BE2C (cell line): ENCODE measurements at regions not wholly inside any gene's neighbourhood (a gene's known extent, or its start where the extent isn't known, plus 50 kb on each side); places are given as distances from the start of the nearest gene placed in this dataset.

Experiments
- DNase-seq: peaks from one replicate; pipeline ENCODE4 v3.0.0-alpha.2; 2020
- H3K27me3 ChIP-seq: fragments of 250-450 bp; sonication (Bioruptor Pico); 2 replicates; pipeline ENCODE4 v1.5.1; 2020; ENCODE audit warnings: mild to moderate bottlenecking
- H3K36me3 ChIP-seq: fragments of 250-450 bp; sonication (Bioruptor Pico); 2 replicates; pipeline ENCODE4 v1.5.1; 2020; ENCODE audit warnings: mild to moderate bottlenecking
- H3K4me1 ChIP-seq: fragments of 250-450 bp; sonication (Bioruptor Pico); 2 replicates; pipeline ENCODE4 v1.5.1; 2020
- H3K4me3 ChIP-seq: 2 replicates; pipeline ENCODE4 v1.5.1; 2011; ENCODE audit warnings: low read depth, low read length
- H3K9me3 ChIP-seq: fragments of 250-450 bp; sonication (Bioruptor Pico); 2 replicates; pipeline ENCODE4 v1.5.1; 2020
- TF ChIP-seq, protein P1 (sequence below): IDR thresholded peaks from 2 replicates; pipeline ENCODE4 v1.5.1; 2012; ENCODE audit warnings: mild to moderate bottlenecking, low read depth, low read length

- Histone ChIP-seq H3K27me3 (no peaks in the 10 kb centered on the region; the same call in 1 of the 2 replicates), H3K36me3 (no peaks in the 10 kb centered on the region), H3K9me3 (no peaks in the 10 kb centered on the region), H3K4me3 (no peak overlapping the region), H3K4me1 (no peaks in the 10 kb centered on the region)
- TF ChIP-seq, protein P1, sequence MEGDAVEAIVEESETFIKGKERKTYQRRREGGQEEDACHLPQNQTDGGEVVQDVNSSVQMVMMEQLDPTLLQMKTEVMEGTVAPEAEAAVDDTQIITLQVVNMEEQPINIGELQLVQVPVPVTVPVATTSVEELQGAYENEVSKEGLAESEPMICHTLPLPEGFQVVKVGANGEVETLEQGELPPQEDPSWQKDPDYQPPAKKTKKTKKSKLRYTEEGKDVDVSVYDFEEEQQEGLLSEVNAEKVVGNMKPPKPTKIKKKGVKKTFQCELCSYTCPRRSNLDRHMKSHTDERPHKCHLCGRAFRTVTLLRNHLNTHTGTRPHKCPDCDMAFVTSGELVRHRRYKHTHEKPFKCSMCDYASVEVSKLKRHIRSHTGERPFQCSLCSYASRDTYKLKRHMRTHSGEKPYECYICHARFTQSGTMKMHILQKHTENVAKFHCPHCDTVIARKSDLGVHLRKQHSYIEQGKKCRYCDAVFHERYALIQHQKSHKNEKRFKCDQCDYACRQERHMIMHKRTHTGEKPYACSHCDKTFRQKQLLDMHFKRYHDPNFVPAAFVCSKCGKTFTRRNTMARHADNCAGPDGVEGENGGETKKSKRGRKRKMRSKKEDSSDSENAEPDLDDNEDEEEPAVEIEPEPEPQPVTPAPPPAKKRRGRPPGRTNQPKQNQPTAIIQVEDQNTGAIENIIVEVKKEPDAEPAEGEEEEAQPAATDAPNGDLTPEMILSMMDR: no peak
- DNase-seq: no peak
These were observed 360.8 kb downstream of the AEBP2 start for GRCh38 chr12:19799895-19800602.

DNA sequence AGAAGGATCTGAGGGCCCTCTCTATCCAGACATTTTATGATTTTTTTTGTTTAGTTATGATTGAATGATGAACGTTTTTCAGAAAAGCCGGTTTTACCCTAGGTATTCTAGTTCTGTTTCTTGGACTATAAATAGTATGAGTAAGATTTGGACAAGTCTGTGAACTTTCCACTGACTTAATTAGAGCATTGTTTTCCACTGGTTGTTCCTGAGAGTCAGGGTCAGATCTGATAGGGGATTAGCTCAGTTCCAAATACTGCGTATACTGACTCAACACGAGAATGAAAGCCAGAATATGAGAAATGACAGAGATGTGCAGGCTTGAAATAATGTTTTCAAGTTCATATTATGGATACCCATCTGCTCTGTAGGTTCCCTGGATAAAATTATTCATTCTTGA lies 361.6 kb downstream of the AEBP2 start:
- DNase-seq: no peak
- Histone ChIP-seq H3K4me1 (no peaks in the 10 kb centered on the region), H3K36me3 (no peaks in the 10 kb centered on the region), H3K27me3 (no peaks in the 10 kb centered on the region; the same call in 1 of the 2 replicates), H3K9me3 (no peaks in the 10 kb centered on the region), H3K4me3 (no peak overlapping the region)
- TF ChIP-seq, protein P1: no peak

- no peaks in the 10 kb centered on the region for H3K36me3 ChIP-seq
- TF ChIP-seq, protein P1: no peak
- H3K4me1 ChIP-seq: no peaks in the 10 kb centered on the region
- H3K4me3 ChIP-seq: no peak overlapping the region
- H3K9me3 ChIP-seq: no peaks in the 10 kb centered on the region
- H3K27me3 ChIP-seq: no peaks in the 10 kb centered on the region; the same call in 1 of the 2 replicates
- no peak for DNase-seq
These were observed 362.6 kb downstream of the AEBP2 start for GRCh38 chr12:19801941-19802340.

DNA sequence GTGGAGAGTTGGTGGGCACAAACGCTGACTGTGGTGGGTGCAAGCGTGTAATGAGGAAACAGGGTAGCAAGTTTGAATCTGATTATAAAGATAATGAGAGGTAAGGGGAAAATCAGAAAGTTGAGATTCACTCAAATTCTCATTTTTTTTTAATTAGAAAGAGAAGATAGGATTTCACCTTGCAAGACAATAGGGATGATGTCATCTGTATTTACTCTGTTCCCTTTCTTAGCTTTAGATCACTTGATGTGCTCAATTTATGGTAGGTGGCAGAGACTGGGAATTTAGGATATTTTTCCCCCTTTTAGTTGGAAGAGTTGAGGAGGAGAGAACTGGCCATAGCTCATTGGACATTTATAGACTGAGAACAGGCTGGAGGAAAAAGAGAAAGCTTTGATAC lies 363.6 kb downstream of the AEBP2 start:
- H3K9me3 ChIP-seq: no peaks in the 10 kb centered on the region
- H3K36me3 ChIP-seq: no peaks in the 10 kb centered on the region
- TF ChIP-seq, protein P1: no peak
- no peaks in the 10 kb centered on the region; the same call in 1 of the 2 replicates for H3K27me3 ChIP-seq
- no peak for DNase-seq
- no peaks in the 10 kb centered on the region for H3K4me1 ChIP-seq
- H3K4me3 ChIP-seq: no peak overlapping the region

DNA sequence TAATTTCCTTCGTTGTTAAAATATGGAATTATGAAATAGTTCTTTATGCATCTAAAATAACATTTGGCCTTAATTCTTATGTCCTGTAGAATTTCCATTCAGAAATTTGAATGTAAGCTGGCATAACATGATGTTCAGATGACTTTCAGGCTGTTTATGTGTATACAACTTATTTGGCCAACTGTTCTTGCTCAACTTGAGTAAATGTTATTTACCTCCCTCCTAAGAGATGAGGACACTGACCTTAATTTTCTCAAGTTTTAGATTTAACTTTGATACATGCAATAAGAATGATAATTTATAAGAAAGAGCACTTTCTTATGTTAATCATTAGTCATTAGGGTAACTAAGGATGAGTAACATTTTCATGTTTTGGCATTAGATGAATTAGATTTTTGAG lies 365.4 kb downstream of the AEBP2 start:
- no peaks in the 10 kb centered on the region for H3K9me3 ChIP-seq
- no peaks in the 10 kb centered on the region for H3K36me3 ChIP-seq
- TF ChIP-seq, protein P1: no peak
- H3K27me3 ChIP-seq: no peaks in the 10 kb centered on the region
- H3K4me1 ChIP-seq: no peaks in the 10 kb centered on the region
- H3K4me3 ChIP-seq: no peak overlapping the region
- no peak for DNase-seq

- no peak for DNase-seq
- Histone ChIP-seq H3K4me3 (no peak overlapping the region), H3K36me3 (no peaks in the 10 kb centered on the region), H3K4me1 (no peaks in the 10 kb centered on the region), H3K9me3 (no peaks in the 10 kb centered on the region), H3K27me3 (no peaks in the 10 kb centered on the region)
- TF ChIP-seq, protein P1: no peak
These were observed 369.1 kb downstream of the AEBP2 start for GRCh38 chr12:19808371-19808770.
